SH-SY5Y (cell line): ENCODE measurements at regions not wholly inside any gene's neighbourhood (a gene's known extent, or its start where the extent isn't known, plus 50 kb on each side); places are given as distances from the start of the nearest gene placed in this dataset.

Source experiments
- GATA2 ChIP-seq: IDR thresholded peaks from 2 replicates; pipeline ENCODE4 v1.6.1; 2011; ENCODE audit warnings: mild to moderate bottlenecking, low read depth, low read length
- GATA3 ChIP-seq: IDR thresholded peaks from 2 replicates; pipeline ENCODE4 v1.6.1; 2011; ENCODE audit warnings: low read depth, mild to moderate bottlenecking, low read length, moderate library complexity

GRCh38 chr9:88059469-88059868 is 78.8 kb downstream of the SPATA31C2 start:
- TF ChIP-seq GATA2 (no peak), GATA3 (no peak)
